ENCODE measurements at regions not wholly inside any gene's neighbourhood (a gene's known extent, or its start where the extent isn't known, plus 50 kb on each side); places are given as distances from the start of the nearest gene placed in this dataset.
A peak's percentile ranks its signal among the peaks of the same experiment; 100 is the strongest.

DNA sequence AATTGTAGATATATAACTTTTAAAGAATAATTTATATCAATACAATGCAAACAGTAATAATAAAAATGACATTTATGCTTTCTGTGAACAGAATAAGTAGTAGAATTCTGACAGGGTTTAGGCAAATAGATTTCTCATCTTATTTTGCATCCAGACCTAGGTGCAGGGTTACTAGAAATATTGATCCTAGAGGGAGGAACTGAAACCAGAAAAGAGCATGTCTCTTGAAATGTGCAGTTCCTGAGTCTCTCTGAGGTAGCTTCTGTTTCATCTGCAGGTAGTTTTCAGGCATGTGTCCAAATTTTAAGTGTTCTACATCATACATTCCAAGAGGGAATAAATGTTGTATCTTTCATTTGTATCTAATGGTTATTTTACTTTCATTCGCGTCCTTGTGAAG is 631.9 kb upstream of the ADGRL4 start:
- Histone ChIP-seq H3K36me3 (no peaks in the 10 kb centered on the region), H3K4me3 (no peak overlapping the region), H3K27ac (no peak overlapping the region), H3K9me3 (no peaks in the 10 kb centered on the region), H3K4me1 (no peaks in the 10 kb centered on the region), H3K27me3 (no peaks in the 10 kb centered on the region)
- no peak for DNase-seq (ENCODE audit: low spot score)
- no peak for TF ChIP-seq CTCF (IDR thresholded peaks at IDR 0.05)

GRCh38 chr1:79633456-79633855 is 626.9 kb upstream of the ADGRL4 start:
- TF ChIP-seq CTCF (IDR thresholded peaks at IDR 0.05) = no peak
- no peak for DNase-seq (ENCODE audit: low spot score)
- H3K4me1 ChIP-seq = no peaks in the 10 kb centered on the region

DNA sequence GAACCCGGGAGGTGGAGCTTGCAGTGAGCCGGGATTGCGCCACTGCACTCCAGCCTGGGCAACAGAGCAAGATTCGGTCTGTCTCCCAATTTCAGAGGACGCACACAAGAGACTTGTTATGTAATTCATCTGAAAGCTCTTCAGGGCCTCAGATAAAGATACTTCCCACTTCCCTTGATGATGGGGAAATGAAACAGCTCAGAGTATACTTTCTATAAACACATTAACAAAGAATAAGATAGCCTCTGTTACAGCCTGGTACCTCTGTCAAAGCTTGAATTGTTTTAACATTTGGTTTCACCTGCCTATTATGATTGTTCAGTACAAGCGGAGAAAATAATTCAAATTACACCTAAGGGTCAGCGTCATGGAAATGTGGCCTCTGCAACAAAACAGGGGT is 622.9 kb upstream of the ADGRL4 start:
- Histone ChIP-seq H3K27me3 (no peaks in the 10 kb centered on the region), H3K9me3 (no peaks in the 10 kb centered on the region)
- TF ChIP-seq CTCF (IDR thresholded peaks at IDR 0.05) = no peak

More at GRCh38 chr1:79633456-79633855, 626.9 kb upstream of the ADGRL4 start:
- Histone ChIP-seq H3K27me3 (no peaks in the 10 kb centered on the region), H3K4me3 (no peak overlapping the region), H3K27ac (no peak overlapping the region), H3K36me3 (no peaks in the 10 kb centered on the region), H3K9me3 (no peaks in the 10 kb centered on the region)

DNA sequence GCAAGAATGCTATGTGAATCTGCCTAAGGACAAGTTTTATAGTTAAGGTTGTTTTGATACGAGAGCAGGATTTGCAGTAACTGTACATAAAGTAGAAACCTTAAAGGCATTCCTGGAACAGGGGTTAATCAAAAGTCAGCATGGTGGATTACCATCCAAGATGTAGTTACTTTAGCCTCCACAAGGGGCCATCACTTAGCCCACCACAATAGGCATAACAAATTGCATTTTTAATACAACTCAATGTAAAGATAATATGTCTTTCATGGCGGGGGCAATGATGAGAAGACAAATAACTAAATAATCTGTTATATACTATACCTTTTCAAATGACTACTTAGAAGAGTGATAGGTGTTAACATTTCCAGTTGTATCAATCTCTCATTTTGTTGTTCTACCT is 611.2 kb upstream of the ADGRL4 start:
- H3K9me3 ChIP-seq = no peaks in the 10 kb centered on the region
- peak in 1 of 2 donors; percentile 25 for TF ChIP-seq CTCF (IDR thresholded peaks at IDR 0.05)
- H3K27ac ChIP-seq = no peak overlapping the region
- no peak for DNase-seq (ENCODE audit: low spot score)
- no peaks in the 10 kb centered on the region for H3K36me3 ChIP-seq
- no peak overlapping the region for H3K4me3 ChIP-seq
- no peaks in the 10 kb centered on the region for H3K27me3 ChIP-seq
- H3K4me1 ChIP-seq = no peaks in the 10 kb centered on the region

More for the DNA sequence above, 622.9 kb upstream of the ADGRL4 start:
- Histone ChIP-seq H3K36me3 (no peaks in the 10 kb centered on the region), H3K4me1 (no peaks in the 10 kb centered on the region), H3K27ac (no peak overlapping the region), H3K4me3 (no peak overlapping the region)
- DNase-seq (ENCODE audit: low spot score) = no peak

DNA sequence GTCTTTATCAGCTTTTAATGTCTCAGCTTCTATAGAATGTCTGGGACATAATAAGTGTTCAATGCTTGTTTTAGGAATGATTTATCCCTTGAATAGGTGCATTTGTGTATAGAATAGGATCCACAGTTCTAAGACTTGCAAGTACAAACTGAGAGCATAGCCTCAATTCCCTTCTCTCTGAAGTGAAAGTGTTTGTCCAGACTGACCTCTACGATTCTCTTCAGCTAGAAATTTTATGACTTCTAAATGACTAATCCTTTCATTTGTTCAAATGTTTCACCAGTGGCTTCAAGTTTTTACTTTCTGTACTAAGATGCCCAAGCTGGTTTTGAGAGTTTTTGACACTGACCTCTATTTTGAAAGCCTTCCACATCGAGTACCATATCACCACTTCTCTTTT is 608.2 kb upstream of the ADGRL4 start:
- TF ChIP-seq CTCF (IDR thresholded peaks at IDR 0.05) = no peak

DNA sequence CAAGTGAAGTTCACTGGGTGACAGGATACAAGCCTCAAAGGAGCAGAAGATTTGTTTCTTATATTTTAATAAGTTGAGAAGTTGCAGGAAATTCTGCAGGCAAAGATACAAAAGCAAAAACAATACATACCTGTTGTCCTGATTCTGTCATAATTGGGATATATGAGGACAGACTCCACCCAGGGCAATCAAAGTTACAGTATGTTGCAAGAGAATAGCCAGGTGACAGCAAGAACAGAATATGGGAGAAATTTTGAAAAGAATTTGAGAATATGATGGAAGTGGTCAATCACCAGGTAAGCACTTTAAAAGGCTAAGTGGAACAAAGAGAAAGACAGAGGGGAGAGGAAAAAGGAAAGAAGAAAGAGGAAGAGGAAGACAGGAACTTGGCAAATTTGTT is 607.6 kb upstream of the ADGRL4 start:
- no peak for DNase-seq (ENCODE audit: low spot score)
- no peaks in the 10 kb centered on the region for H3K4me1 ChIP-seq
- H3K4me3 ChIP-seq = no peak overlapping the region
- H3K36me3 ChIP-seq = no peaks in the 10 kb centered on the region
- no peaks in the 10 kb centered on the region for H3K27me3 ChIP-seq
- H3K9me3 ChIP-seq = no peaks in the 10 kb centered on the region
- no peak overlapping the region for H3K27ac ChIP-seq
- no peak for TF ChIP-seq CTCF (IDR thresholded peaks at IDR 0.05)

More for the DNA sequence above, 608.2 kb upstream of the ADGRL4 start:
- no peak for DNase-seq (ENCODE audit: low spot score)
- no peak overlapping the region for H3K4me3 ChIP-seq
- H3K9me3 ChIP-seq = no peaks in the 10 kb centered on the region
- H3K27ac ChIP-seq = no peak overlapping the region
- H3K4me1 ChIP-seq = no peaks in the 10 kb centered on the region
- H3K27me3 ChIP-seq = no peaks in the 10 kb centered on the region
- H3K36me3 ChIP-seq = no peaks in the 10 kb centered on the region

Measured in right atrium auricular region (tissue), 2 donors.